Neural progenitor cell (in vitro differentiated cells): ENCODE measurements at regions not wholly inside any gene's neighbourhood (a gene's known extent, or its start where the extent isn't known, plus 50 kb on each side); places are given as distances from the start of the nearest gene placed in this dataset.

Source experiments
- DNase-seq: peaks from one replicate; pipeline ENCODE4 v3.0.0-alpha.2; 2016; ENCODE audit warnings: low spot score
- H2AFZ ChIP-seq: fragments of 200-600 bp; sonication (generic); replicated peaks from 2 replicates; pipeline ENCODE4 v1.6.1; 2016; ENCODE audit warnings: antibody characterized with exemption
- H3F3A ChIP-seq: fragments of 200-600 bp; sonication (generic); 2 replicates; pipeline ENCODE4 v1.6.1; 2016; ENCODE audit warnings: antibody characterized with exemption, low read depth
- H3K27ac ChIP-seq: fragments of 200-600 bp; sonication (generic); 2 replicates; pipeline ENCODE4 v1.5.1; 2016; ENCODE audit warnings: mild to moderate bottlenecking
- H3K27me3 ChIP-seq: fragments of 200-600 bp; sonication (generic); 2 replicates; pipeline ENCODE4 v1.6.1; 2016; ENCODE audit warnings: mild to moderate bottlenecking, moderate library complexity
- H3K36me3 ChIP-seq: fragments of 200-600 bp; sonication (generic); 2 replicates; pipeline ENCODE4 v1.5.1; 2016
- H3K4me1 ChIP-seq: fragments of 200-600 bp; sonication (generic); 2 replicates; pipeline ENCODE4 v1.6.1; 2016; ENCODE audit warnings: mixed run types
- H3K4me2 ChIP-seq: fragments of 200-600 bp; sonication (generic); 2 replicates; pipeline ENCODE4 v1.6.1; 2016
- H3K4me3 ChIP-seq: fragments of 200-600 bp; sonication (generic); 2 replicates; pipeline ENCODE4 v1.5.1; 2016
- H3K79me2 ChIP-seq: fragments of 200-600 bp; sonication (generic); 2 replicates; pipeline ENCODE4 v1.6.1; 2016; ENCODE audit warnings: low read depth
- H3K9ac ChIP-seq: fragments of 200-600 bp; sonication (generic); 2 replicates; pipeline ENCODE4 v1.6.1; 2016
- H3K9me3 ChIP-seq: fragments of 200-600 bp; sonication (generic); 2 replicates; pipeline ENCODE4 v1.5.1; 2016; ENCODE audit warnings: low read depth
- H4K20me1 ChIP-seq: fragments of 200-600 bp; sonication (generic); 2 replicates; pipeline ENCODE4 v1.6.1; 2016; ENCODE audit warnings: low read depth
- H3K27ac Mint-ChIP-seq: 3 replicates; pipeline ENCODE4 v1.8.0; 2021; ENCODE audit warnings: mixed read lengths
- H3K27me3 Mint-ChIP-seq: 2 replicates; pipeline ENCODE4 v1.8.0; 2022; ENCODE audit warnings: low read depth, mild to moderate bottlenecking, inconsistent platforms, moderate library complexity, mixed read lengths; ENCODE audit not compliant: insufficient read depth
- H3K36me3 Mint-ChIP-seq: 3 replicates; pipeline ENCODE4 v1.8.0; 2021; ENCODE audit warnings: mixed read lengths
- H3K4me1 Mint-ChIP-seq: 3 replicates; pipeline ENCODE4 v1.8.0; 2021; ENCODE audit warnings: mixed read lengths
- H3K4me3 Mint-ChIP-seq: 3 replicates; pipeline ENCODE4 v1.8.0; 2021; ENCODE audit warnings: mild to moderate bottlenecking, moderate library complexity, mixed read lengths
- H3K9me3 Mint-ChIP-seq: 3 replicates; pipeline ENCODE4 v1.8.0; 2020; ENCODE audit warnings: mixed read lengths
- EZH2 ChIP-seq: fragments of 200-600 bp; sonication (generic); IDR thresholded peaks from 2 replicates; pipeline ENCODE4 v1.6.1; 2017; ENCODE audit warnings: antibody characterized with exemption, mild to moderate bottlenecking, moderate library complexity
- EZH2phosphoT487 ChIP-seq: fragments of 200-600 bp; sonication (generic); IDR thresholded peaks from 2 replicates; pipeline ENCODE4 v1.6.1; 2017; ENCODE audit warnings: antibody characterized with exemption
- TF ChIP-seq, protein P1 (sequence below): fragments of 200-600 bp; sonication (generic); IDR thresholded peaks from 2 replicates; pipeline ENCODE4 v1.5.1; 2017; ENCODE audit warnings: antibody characterized with exemption, mild to moderate bottlenecking

DNA sequence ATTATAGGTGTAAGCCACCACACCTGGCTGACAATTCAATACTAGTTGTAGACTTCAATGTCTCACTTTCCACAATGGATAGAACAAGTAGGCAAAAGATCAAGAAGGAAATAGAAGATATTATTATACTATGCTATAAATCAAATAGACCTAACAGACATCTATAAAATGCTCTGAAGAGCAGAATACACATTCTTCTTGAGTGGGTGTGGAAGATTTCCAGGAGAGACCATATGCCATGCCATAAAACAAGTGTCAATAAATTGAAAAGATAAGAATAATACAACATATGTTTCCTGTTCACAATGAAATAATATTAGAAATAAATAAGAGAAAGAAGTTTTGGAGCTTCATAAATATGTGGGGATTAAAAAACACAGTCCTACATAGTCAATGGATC, 179.3 kb upstream of the AMOT start:
- Histone ChIP-seq H3K27me3 (no peaks in the 10 kb centered on the region), H2AFZ (no peak overlapping the region), H3K4me1 (peaks cover 6% of the 10 kb centered on the region), H3K4me2 (no peak overlapping the region), H4K20me1 (no peaks in the 10 kb centered on the region), H3K36me3 (no peaks in the 10 kb centered on the region), H3F3A (no peaks in the 10 kb centered on the region), H3K27ac (no peak overlapping the region), H3K9me3 (no peaks in the 10 kb centered on the region), H3K79me2 (no peaks in the 10 kb centered on the region), H3K4me3 (no peak overlapping the region), H3K9ac (no peak overlapping the region)
- Mint-ChIP-seq H3K27me3 (no peaks in the 10 kb centered on the region), H3K4me3 (no peak overlapping the region), H3K36me3 (no peaks in the 10 kb centered on the region), H3K4me1 (no peaks in the 10 kb centered on the region), H3K27ac (no peak overlapping the region), H3K9me3 (no peaks in the 10 kb centered on the region)
- TF ChIP-seq, protein P1, sequence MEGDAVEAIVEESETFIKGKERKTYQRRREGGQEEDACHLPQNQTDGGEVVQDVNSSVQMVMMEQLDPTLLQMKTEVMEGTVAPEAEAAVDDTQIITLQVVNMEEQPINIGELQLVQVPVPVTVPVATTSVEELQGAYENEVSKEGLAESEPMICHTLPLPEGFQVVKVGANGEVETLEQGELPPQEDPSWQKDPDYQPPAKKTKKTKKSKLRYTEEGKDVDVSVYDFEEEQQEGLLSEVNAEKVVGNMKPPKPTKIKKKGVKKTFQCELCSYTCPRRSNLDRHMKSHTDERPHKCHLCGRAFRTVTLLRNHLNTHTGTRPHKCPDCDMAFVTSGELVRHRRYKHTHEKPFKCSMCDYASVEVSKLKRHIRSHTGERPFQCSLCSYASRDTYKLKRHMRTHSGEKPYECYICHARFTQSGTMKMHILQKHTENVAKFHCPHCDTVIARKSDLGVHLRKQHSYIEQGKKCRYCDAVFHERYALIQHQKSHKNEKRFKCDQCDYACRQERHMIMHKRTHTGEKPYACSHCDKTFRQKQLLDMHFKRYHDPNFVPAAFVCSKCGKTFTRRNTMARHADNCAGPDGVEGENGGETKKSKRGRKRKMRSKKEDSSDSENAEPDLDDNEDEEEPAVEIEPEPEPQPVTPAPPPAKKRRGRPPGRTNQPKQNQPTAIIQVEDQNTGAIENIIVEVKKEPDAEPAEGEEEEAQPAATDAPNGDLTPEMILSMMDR, result no peak
- TF ChIP-seq EZH2, result no peak
- DNase-seq, result no peak

DNA sequence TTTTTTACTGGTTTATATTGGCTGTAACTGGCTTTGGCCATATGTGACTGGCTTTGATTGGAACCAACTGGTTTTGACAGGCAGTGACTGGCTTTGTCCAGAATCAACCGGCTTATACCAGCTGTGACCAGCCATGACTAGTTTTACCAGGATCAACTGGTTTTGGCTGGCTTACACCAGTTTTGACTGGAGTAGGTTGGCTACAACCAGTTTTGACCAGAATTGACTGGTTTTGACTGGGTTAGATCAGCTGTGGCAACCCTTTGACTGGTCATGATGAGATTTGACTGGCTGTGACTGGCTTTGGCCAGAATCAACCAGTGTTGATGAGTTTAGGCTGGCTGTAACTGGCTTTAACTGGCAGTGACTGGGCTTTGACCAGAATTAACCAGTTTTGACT, 169.2 kb upstream of the AMOT start:
- TF ChIP-seq, protein P1, result no peak
- no peak for TF ChIP-seq EZH2
- no peak for TF ChIP-seq EZH2phosphoT487
- no peaks in the 10 kb centered on the region for H3K9me3 ChIP-seq
- no peaks in the 10 kb centered on the region for H3K27me3 ChIP-seq
- no peaks in the 10 kb centered on the region for H3K36me3 ChIP-seq
- DNase-seq, result peak; percentile 8
- no peaks in the 10 kb centered on the region for H3F3A ChIP-seq
- H3K9me3 Mint-ChIP-seq, result no peaks in the 10 kb centered on the region
- no peaks in the 10 kb centered on the region for H3K79me2 ChIP-seq
- H3K4me3 Mint-ChIP-seq, result no peak overlapping the region
- no peaks in the 10 kb centered on the region for H3K4me1 Mint-ChIP-seq
- H3K4me2 ChIP-seq, result no peak overlapping the region
- H3K27me3 Mint-ChIP-seq, result no peaks in the 10 kb centered on the region
- no peak overlapping the region for H3K27ac ChIP-seq
- no peaks in the 10 kb centered on the region for H4K20me1 ChIP-seq
- no peak overlapping the region for H3K4me3 ChIP-seq
- H3K27ac Mint-ChIP-seq, result no peak overlapping the region
- no peaks in the 10 kb centered on the region for H3K4me1 ChIP-seq
- no peaks in the 10 kb centered on the region for H3K36me3 Mint-ChIP-seq
- no peak overlapping the region for H3K9ac ChIP-seq
- no peak overlapping the region for H2AFZ ChIP-seq

DNA sequence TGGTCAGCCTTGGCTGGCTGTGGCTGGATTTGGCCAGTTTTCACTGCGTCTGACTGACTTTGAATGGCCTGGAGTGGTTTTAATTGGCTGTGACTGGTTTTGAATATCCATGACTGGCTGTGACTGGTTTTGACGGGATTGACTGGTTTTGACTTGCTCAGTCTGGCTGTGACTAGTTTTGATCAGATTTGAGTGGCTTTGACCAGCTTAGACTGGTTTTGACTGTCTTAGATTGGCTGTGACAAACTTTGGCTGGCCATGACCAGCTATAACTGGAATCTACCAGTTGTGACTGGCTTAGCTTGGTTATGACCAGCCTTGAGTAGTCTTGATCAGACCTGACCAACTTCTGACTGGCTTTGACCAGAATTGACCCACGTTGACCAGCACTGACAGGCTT, 168.4 kb upstream of the AMOT start:
- H3K36me3 ChIP-seq, result no peaks in the 10 kb centered on the region
- no peaks in the 10 kb centered on the region for H3F3A ChIP-seq
- Mint-ChIP-seq H3K27ac (no peak overlapping the region), H3K4me3 (no peak overlapping the region), H3K9me3 (no peaks in the 10 kb centered on the region), H3K27me3 (no peaks in the 10 kb centered on the region), H3K4me1 (no peaks in the 10 kb centered on the region), H3K36me3 (no peaks in the 10 kb centered on the region)
- no peak for TF ChIP-seq EZH2
- no peak overlapping the region for H2AFZ ChIP-seq
- no peak overlapping the region for H3K4me2 ChIP-seq
- H3K4me3 ChIP-seq, result no peak overlapping the region
- H4K20me1 ChIP-seq, result no peaks in the 10 kb centered on the region
- no peaks in the 10 kb centered on the region for H3K4me1 ChIP-seq
- peak; percentile 2 for DNase-seq
- H3K9me3 ChIP-seq, result no peaks in the 10 kb centered on the region
- no peaks in the 10 kb centered on the region for H3K27me3 ChIP-seq
- no peaks in the 10 kb centered on the region for H3K79me2 ChIP-seq
- no peak overlapping the region for H3K27ac ChIP-seq
- H3K9ac ChIP-seq, result no peak overlapping the region

DNA sequence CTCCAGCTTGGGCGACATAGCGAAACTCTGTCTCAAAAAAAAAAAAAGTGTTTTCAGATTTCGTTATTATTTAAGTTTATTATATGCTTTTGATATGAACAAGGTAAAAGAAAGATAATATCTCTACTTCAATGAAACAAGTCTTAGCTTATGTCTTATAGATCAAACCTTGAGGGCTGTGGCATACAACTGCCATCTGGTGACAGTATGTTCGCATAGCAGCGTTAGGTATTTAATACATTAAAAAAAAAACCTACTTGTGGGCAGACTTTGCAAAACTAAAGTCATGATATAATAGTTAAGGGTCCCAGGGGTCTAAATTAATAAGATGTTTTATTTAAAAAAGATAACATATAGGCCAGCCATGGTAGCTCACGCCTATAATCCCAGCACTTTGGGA, 161.2 kb upstream of the AMOT start:
- no peak overlapping the region for H3K4me3 ChIP-seq
- no peaks in the 10 kb centered on the region for H4K20me1 ChIP-seq
- TF ChIP-seq, protein P1, result peak; percentile 42
- no peak for TF ChIP-seq EZH2phosphoT487
- no peak overlapping the region for H3K4me2 ChIP-seq
- Mint-ChIP-seq H3K4me1 (no peaks in the 10 kb centered on the region), H3K36me3 (no peaks in the 10 kb centered on the region), H3K27ac (no peak overlapping the region), H3K4me3 (no peak overlapping the region), H3K27me3 (no peaks in the 10 kb centered on the region), H3K9me3 (no peaks in the 10 kb centered on the region)
- peak; percentile 13 for DNase-seq
- H3K27me3 ChIP-seq, result no peaks in the 10 kb centered on the region
- no peak overlapping the region for H3K9ac ChIP-seq
- H3K27ac ChIP-seq, result no peak overlapping the region
- H3K36me3 ChIP-seq, result no peaks in the 10 kb centered on the region
- H3F3A ChIP-seq, result no peaks in the 10 kb centered on the region
- no peaks in the 10 kb centered on the region for H3K79me2 ChIP-seq
- H2AFZ ChIP-seq, result no peak overlapping the region
- no peaks in the 10 kb centered on the region for H3K9me3 ChIP-seq
- no peaks in the 10 kb centered on the region for H3K4me1 ChIP-seq
